ENCODE measurements at regions not wholly inside any gene's neighbourhood (a gene's known extent, or its start where the extent isn't known, plus 50 kb on each side); places are given as distances from the start of the nearest gene placed in this dataset.
"Not testable (repeated sequence)": the region's sequence is repeated elsewhere in the genome, so short reads cannot be mapped to it uniquely, and the experiment has no call there.

DNA sequence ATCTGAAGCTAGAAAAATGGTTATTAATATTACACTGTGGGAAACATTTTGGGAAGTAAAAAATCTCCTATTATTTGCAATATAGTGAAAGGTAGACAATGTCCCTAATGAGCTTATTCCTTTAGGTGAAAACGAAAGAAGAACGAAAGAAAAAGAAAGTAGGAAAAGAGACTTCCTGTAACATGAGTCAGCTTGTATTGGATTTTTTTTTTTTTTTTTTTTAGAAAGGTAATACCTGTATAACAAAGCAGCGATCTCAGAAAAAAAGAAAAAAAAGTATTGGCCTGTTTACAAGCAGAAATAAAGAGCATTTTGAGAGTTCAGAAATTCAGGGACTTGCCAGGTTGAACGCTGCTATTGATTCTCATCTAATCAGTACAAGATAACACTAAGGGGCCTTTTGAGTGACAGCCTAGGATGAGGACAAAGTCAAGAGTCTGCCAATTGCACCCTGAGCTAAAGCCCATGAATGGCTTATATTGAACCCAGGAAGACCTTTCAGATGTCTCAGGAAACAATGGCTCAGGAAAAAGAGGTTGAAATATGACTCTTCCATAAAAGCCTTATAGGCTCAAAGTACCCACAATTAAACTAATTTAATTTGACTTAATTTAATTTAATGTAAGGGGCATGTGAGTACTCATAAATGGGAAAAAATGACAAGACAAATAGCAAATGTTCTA, 615.6 kb upstream of the CDH2 start:
- no peak for DNase-seq

GRCh38 chr18:28791101-28791500, 614.2 kb upstream of the CDH2 start:
- no peak for DNase-seq

GRCh38 chr18:28789502-28789901, 612.6 kb upstream of the CDH2 start:
- no peak for DNase-seq

DNA sequence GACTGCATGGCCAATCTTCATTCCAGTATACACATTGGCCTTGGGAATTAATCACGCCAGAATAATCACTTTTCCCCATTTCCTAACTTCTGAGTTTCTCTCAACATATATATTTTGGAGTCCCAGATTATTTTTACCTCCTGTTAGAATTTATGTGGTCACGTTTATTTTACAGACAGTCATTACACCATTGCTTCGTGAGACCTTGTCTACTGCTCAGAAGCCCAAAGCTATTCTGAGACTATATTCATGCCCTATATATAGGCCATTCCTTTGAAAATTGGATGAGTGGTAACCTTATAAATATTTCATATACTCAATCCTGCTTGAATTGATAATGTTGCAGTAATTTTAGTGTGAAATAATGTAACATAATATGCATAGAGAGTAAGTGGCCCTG, 610.0 kb upstream of the CDH2 start:
- no peak for DNase-seq

DNA sequence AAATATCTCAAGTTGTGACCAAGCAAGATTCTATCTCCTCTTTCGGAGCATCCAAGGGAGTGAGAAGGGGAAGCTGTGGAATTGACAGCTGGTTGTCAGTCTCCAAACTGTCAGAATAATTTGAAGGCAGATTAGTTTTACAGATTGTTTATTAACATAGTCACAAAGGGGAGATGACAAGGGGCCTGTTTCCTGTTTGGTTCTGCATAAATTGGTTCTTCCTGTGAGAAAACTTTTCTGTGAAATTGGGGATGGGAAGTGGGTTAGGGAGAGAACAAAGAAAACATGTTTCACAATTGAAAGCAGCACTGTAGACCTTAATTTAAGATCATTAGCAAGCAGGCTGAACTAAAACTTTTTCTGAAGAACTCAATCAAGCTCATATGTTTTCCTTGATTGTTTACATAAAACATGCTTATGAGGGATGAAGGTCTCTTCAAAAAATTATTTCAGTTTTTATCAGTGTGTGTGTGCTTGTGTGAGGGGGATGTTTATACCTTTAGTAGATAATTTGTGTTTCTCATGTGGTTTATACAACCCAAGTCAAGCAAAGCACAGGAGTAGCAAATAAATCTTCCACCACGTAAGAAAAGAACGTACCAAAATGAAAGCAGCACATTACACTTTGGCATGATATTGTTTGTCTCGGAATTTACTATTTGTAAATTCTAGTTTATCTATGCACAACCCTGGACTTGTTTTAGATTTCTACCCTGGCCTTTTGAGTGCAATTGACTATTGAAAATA, 604.9 kb upstream of the CDH2 start:
- DNase-seq, result no peak

DNA sequence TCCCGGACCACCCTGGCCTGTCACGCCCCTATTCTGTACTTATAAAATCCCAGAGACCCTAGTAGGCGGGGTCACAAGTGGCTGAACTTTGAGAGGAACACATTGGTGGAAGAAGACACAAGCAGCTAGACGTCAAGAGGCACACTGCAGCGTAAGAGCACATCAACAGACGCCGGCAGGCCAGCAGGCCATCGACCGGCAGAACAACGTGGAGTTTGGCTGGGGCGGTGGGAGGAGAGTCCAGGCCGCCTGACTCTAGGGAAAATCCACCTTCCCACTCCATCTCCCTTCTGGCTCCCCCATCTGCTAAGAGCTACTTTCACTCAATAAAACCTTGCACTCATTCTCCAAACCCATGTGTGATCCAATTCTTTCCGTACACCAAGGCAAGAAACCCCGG, 601.8 kb upstream of the CDH2 start:
- DNase-seq, result no peak

DNA sequence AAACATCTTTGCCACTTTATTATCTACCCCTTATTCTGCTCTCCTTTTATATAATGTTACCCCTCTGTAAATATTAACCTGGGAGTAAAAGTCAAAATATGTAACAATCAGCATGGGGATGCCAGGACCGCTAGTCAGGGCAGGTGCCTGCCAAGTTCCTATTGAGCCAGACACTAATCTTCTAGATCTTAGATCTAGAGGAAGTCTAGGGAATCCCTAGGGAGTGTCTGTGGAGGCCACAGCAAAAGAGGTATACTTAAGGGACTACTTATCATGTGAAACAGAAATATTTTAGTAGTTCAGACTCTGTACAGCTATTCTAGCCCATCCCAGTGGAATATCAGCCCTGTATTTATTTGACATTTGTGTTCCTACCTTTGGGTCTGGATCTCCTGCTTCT, 600.8 kb upstream of the CDH2 start:
- no peak for DNase-seq

DNA sequence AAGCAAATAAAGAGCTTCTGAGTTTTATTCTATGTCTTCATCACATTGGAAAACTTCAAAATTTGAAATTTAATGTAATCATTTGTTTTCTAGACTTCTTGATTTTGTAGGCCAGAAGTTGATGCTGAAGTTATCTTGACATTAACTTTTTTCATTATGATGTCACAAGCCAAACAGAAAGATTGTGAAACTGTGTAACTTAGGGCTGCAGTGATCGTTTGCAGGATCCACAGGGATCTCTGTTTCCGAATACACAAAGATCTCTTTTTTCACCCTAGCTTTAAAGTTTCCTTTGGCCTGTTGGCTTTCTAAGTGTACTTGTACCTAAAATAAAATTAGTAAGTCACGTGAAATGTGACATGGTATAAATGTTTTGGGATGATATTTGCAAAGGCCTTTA, 594.9 kb upstream of the CDH2 start:
- DNase-seq, result no peak

- no peak for DNase-seq
These were observed 592.1 kb upstream of the CDH2 start for GRCh38 chr18:28768791-28769768.

- DNase-seq, result no peak
These were observed 590.8 kb upstream of the CDH2 start for GRCh38 chr18:28767727-28768211.

GRCh38 chr18:28767201-28767600, 590.3 kb upstream of the CDH2 start:
- no peak for DNase-seq

DNA sequence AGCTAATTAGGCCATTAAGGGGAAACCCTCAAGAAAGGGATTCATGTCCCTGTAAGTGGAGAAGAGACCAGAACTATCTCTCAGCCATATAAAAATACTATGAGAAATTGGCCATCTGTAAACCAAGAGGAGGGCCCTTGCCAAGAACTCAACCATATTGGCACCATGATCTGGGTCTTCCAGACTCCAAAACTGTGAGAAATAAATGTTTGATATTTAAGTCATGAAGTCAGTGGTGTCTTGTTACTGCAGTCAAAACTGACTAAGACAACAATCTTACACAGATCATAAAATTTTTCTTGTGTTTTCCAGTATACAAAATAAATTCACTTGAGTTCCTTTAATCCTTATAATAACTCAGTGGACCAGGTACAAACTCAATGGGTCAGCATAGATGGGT, 589.8 kb upstream of the CDH2 start:
- DNase-seq, result no peak

DNA sequence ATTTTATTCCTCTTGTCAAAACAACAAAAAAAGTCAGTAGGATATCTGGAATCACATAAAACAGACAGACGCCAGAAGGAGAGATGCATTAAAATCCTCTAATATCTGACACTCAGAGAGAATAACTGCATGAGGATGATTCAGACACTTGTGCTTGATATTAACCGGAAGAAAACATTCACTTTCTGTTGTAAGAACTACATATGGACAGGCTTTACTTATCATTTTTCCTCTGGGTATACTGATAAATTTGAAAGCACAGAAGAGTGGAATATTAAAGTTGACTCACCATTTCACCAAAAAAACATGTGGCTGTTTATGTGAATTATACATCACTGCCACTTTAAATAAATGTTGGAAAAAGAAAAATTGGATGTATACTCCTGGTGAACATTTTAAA, 589.1 kb upstream of the CDH2 start:
- DNase-seq, result no peak

- no peak for DNase-seq
These were observed 583.4 kb upstream of the CDH2 start for GRCh38 chr18:28760299-28760698.

DNA sequence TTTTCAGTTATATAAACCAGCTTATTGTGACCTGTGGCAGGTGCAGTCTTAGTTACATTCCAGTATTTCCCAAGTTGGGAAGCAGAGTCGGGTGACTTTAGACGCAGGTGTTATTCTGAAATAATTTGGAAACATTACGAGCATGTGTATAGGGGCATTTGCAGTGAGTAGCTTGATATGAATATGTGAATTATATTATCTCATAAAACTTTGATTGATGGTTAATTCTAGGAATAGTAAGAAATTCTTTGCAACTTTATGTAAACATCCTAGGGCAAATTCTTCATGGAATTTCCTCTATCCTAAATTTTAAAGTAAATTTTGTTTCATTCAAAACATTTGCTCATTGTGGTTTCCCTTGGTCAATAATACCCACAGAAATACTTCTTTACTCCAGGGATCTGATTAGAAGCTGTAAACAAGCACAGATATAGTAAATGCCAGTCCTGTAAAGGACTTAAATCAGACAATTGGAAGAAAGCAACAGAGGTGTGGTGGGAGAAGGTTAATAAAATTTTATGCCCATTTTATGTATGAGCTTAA, 580.6 kb upstream of the CDH2 start:
- DNase-seq, result no peak

GRCh38 chr18:28743115-28743514, 566.2 kb upstream of the CDH2 start:
- DNase-seq, result no peak

DNA sequence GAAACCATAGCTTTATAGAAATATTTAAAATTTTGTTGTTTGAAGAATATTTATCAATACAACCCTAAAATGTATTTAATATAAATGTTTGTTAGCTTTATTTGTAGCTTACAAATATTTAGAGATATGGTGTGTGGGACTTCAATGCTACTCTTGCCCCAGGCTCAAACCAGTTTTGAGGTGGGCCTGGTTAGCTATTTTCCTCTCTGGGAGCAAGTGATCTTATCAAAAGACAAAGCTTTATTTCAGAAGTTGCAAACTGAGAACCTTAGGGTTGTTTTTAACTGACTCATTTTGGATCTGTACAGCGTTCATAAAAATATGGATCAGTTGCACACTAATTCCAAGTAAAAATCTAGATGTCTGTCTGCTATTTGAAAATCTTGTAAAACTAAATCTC, 563.6 kb upstream of the CDH2 start:
- no peak for DNase-seq

GRCh38 chr18:28736951-28737350, 560.0 kb upstream of the CDH2 start:
- no peak for DNase-seq

DNA sequence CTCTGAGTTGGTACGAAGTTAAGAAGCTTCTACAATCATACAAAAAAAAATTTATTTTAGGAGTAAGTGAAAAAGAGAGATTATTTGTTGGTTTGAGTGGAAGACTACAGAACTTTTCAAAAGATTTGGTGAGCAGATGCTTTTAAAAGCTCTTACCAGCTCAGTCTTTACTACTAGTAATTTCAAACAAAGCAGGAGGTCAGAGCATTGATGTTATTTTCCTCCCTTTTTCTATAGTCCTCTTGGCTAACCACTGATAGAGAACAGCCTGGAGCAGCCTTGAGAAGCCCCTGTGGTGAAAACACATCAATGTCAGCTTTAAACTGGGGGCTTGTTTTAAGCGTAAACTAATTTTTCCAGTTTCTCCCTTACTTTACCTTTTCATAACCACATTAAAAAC, 559.3 kb upstream of the CDH2 start:
- DNase-seq, result no peak

GRCh38 chr18:28735731-28736130, 558.8 kb upstream of the CDH2 start:
- DNase-seq, result no peak

GRCh38 chr18:28729321-28729720, 552.4 kb upstream of the CDH2 start:
- no peak for DNase-seq

DNA sequence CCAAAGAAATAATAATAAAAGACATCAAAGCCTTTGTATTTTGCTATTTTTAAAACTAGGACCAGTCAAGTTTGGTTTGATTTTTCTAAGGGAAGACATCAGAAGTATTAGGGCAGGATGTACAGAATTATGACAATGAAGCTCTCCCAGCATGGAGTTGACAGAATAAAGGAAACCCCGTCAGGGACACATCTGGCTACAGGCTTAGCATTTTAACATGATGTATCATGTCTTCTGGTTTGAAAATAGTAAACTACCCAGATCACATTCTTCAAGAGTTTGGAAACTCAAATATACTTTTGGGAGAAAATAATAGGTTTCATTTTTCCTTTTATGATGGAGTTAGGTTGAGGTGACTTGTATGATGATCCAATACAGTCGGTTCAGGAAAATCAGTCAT, 552.0 kb upstream of the CDH2 start:
- no peak for DNase-seq

GRCh38 chr18:28727189-28727588, 550.3 kb upstream of the CDH2 start:
- DNase-seq, result not testable (repeated sequence)
